ENCODE measurements at regions not wholly inside any gene's neighbourhood (a gene's known extent, or its start where the extent isn't known, plus 50 kb on each side); places are given as distances from the start of the nearest gene placed in this dataset.

- Mint-ChIP-seq H3K4me1 (peaks cover 0 to 22% (median 8%) of the 10 kb centered on the region in 4 donors), H3K4me3 (no peak overlapping the region)
These were observed 250.2 kb upstream of the RREB1 start for GRCh38 chr6:6857528-6857927.

GRCh38 chr6:6858533-6858982, 249.2 kb upstream of the RREB1 start:
- H3K27ac ChIP-seq (ENCODE audit: insufficient read depth, low read length, poor library complexity, severe bottlenecking), result no peak overlapping the region
- peaks cover 4% of the 10 kb centered on the region for H3K27me3 Mint-ChIP-seq

More at GRCh38 chr6:6857528-6857927, 250.2 kb upstream of the RREB1 start:
- Histone ChIP-seq H3K9me3 (ENCODE audit: control insufficient read depth in 2 of 2, low read length in 2 of 2) (no peaks in the 10 kb centered on the region), H3K4me1 (ENCODE audit: control insufficient read depth, insufficient read depth, low read length, poor library complexity, severe bottlenecking) (peaks cover 11% of the 10 kb centered on the region), H3K27ac (ENCODE audit: insufficient read depth, low read length, poor library complexity, severe bottlenecking) (no peak overlapping the region), H3K27me3 (ENCODE audit: control insufficient read depth, insufficient read depth, low read length) (no peaks in the 10 kb centered on the region), H3K36me3 (ENCODE audit: control insufficient read depth, insufficient read depth, low read length) (no peaks in the 10 kb centered on the region), H3K4me3 (ENCODE audit: low read depth, low read length) (no peak overlapping the region)
- DNase-seq (no peak), ATAC-seq (ENCODE audit: low read depth in 2 of 2) (no peak)
- Mint-ChIP-seq H3K27ac (no peak overlapping the region), H3K36me3 (no peaks in the 10 kb centered on the region), H3K27me3 (peaks cover 4% of the 10 kb centered on the region), H3K9me3 (no peaks in the 10 kb centered on the region)

GRCh38 chr6:6859105-6859504, 248.7 kb upstream of the RREB1 start:
- Mint-ChIP-seq H3K27me3 (peaks cover 4% of the 10 kb centered on the region), H3K4me1 (peaks cover 0 to 22% (median 8%) of the 10 kb centered on the region in 4 donors), H3K27ac (no peak overlapping the region), H3K4me3 (no peak overlapping the region), H3K9me3 (no peaks in the 10 kb centered on the region), H3K36me3 (no peaks in the 10 kb centered on the region)
- no peak for ATAC-seq (ENCODE audit: low read depth in 2 of 2)
- H3K27me3 ChIP-seq (ENCODE audit: control insufficient read depth, insufficient read depth, low read length), result no peaks in the 10 kb centered on the region
- no peaks in the 10 kb centered on the region for H3K9me3 ChIP-seq (ENCODE audit: control insufficient read depth in 2 of 2, low read length in 2 of 2)
- no peaks in the 10 kb centered on the region for H3K36me3 ChIP-seq (ENCODE audit: control insufficient read depth, insufficient read depth, low read length)
- no peak overlapping the region for H3K4me3 ChIP-seq (ENCODE audit: low read depth, low read length)
- peaks cover 11% of the 10 kb centered on the region for H3K4me1 ChIP-seq (ENCODE audit: control insufficient read depth, insufficient read depth, low read length, poor library complexity, severe bottlenecking)
- no peak overlapping the region for H3K27ac ChIP-seq (ENCODE audit: insufficient read depth, low read length, poor library complexity, severe bottlenecking)
- DNase-seq, result no peak

More at GRCh38 chr6:6858533-6858982, 249.2 kb upstream of the RREB1 start:
- Mint-ChIP-seq H3K4me1 (peaks cover 0 to 22% (median 8%) of the 10 kb centered on the region in 4 donors), H3K36me3 (no peaks in the 10 kb centered on the region), H3K4me3 (no peak overlapping the region), H3K9me3 (no peaks in the 10 kb centered on the region), H3K27ac (no peak overlapping the region)
- DNase-seq, result no peak
- Histone ChIP-seq H3K4me1 (ENCODE audit: control insufficient read depth, insufficient read depth, low read length, poor library complexity, severe bottlenecking) (peaks cover 11% of the 10 kb centered on the region), H3K36me3 (ENCODE audit: control insufficient read depth, insufficient read depth, low read length) (no peaks in the 10 kb centered on the region), H3K9me3 (ENCODE audit: control insufficient read depth in 2 of 2, low read length in 2 of 2) (no peaks in the 10 kb centered on the region), H3K27me3 (ENCODE audit: control insufficient read depth, insufficient read depth, low read length) (no peaks in the 10 kb centered on the region), H3K4me3 (ENCODE audit: low read depth, low read length) (no peak overlapping the region)
- ATAC-seq (ENCODE audit: low read depth in 2 of 2), result no peak

GRCh38 chr6:6859722-6860121, 248.0 kb upstream of the RREB1 start:
- Histone ChIP-seq H3K4me1 (ENCODE audit: control insufficient read depth, insufficient read depth, low read length, poor library complexity, severe bottlenecking) (peaks cover 11% of the 10 kb centered on the region), H3K9me3 (ENCODE audit: control insufficient read depth in 2 of 2, low read length in 2 of 2) (no peaks in the 10 kb centered on the region), H3K36me3 (ENCODE audit: control insufficient read depth, insufficient read depth, low read length) (no peaks in the 10 kb centered on the region), H3K4me3 (ENCODE audit: low read depth, low read length) (no peak overlapping the region), H3K27ac (ENCODE audit: insufficient read depth, low read length, poor library complexity, severe bottlenecking) (no peak overlapping the region), H3K27me3 (ENCODE audit: control insufficient read depth, insufficient read depth, low read length) (no peaks in the 10 kb centered on the region)
- Mint-ChIP-seq H3K4me3 (no peak overlapping the region), H3K27ac (no peak overlapping the region), H3K36me3 (no peaks in the 10 kb centered on the region), H3K9me3 (no peaks in the 10 kb centered on the region), H3K27me3 (peaks cover 4% of the 10 kb centered on the region), H3K4me1 (peaks cover 0 to 22% (median 8%) of the 10 kb centered on the region in 4 donors)
- no peak for ATAC-seq (ENCODE audit: low read depth in 2 of 2)
- DNase-seq, result no peak

GRCh38 chr6:6860863-6861262, 246.9 kb upstream of the RREB1 start:
- no peaks in the 10 kb centered on the region for H3K36me3 Mint-ChIP-seq
- DNase-seq, result no peak
- no peaks in the 10 kb centered on the region for H3K9me3 ChIP-seq (ENCODE audit: control insufficient read depth in 2 of 2, low read length in 2 of 2)
- H3K27me3 ChIP-seq (ENCODE audit: control insufficient read depth, insufficient read depth, low read length), result no peaks in the 10 kb centered on the region
- no peak overlapping the region for H3K27ac Mint-ChIP-seq
- H3K9me3 Mint-ChIP-seq, result no peaks in the 10 kb centered on the region
- H3K36me3 ChIP-seq (ENCODE audit: control insufficient read depth, insufficient read depth, low read length), result no peaks in the 10 kb centered on the region
- peaks cover 11% of the 10 kb centered on the region for H3K4me1 ChIP-seq (ENCODE audit: control insufficient read depth, insufficient read depth, low read length, poor library complexity, severe bottlenecking)
- H3K4me3 Mint-ChIP-seq, result no peak overlapping the region
- H3K27ac ChIP-seq (ENCODE audit: insufficient read depth, low read length, poor library complexity, severe bottlenecking), result no peak overlapping the region
- peaks cover 4% of the 10 kb centered on the region for H3K27me3 Mint-ChIP-seq
- peaks cover 0 to 17% (median 8%) of the 10 kb centered on the region in 4 donors for H3K4me1 Mint-ChIP-seq
- H3K4me3 ChIP-seq (ENCODE audit: low read depth, low read length), result no peak overlapping the region
- no peak for ATAC-seq (ENCODE audit: low read depth in 2 of 2)

GRCh38 chr6:6861351-6861894, 246.3 kb upstream of the RREB1 start:
- H3K27me3 Mint-ChIP-seq, result peaks cover 4% of the 10 kb centered on the region
- Histone ChIP-seq H3K9me3 (ENCODE audit: control insufficient read depth in 2 of 2, low read length in 2 of 2) (no peaks in the 10 kb centered on the region), H3K27me3 (ENCODE audit: control insufficient read depth, insufficient read depth, low read length) (no peaks in the 10 kb centered on the region), H3K27ac (ENCODE audit: insufficient read depth, low read length, poor library complexity, severe bottlenecking) (no peak overlapping the region), H3K4me1 (ENCODE audit: control insufficient read depth, insufficient read depth, low read length, poor library complexity, severe bottlenecking) (peaks cover 8% of the 10 kb centered on the region), H3K36me3 (ENCODE audit: control insufficient read depth, insufficient read depth, low read length) (no peaks in the 10 kb centered on the region), H3K4me3 (ENCODE audit: low read depth, low read length) (no peak overlapping the region)
- ATAC-seq (ENCODE audit: low read depth in 2 of 2) (no peak), DNase-seq (no peak)
- H3K27ac Mint-ChIP-seq, result peak overlapping the region in 1 of 3 donors; percentile 16
- peaks cover 0 to 12% (median 5%) of the 10 kb centered on the region in 4 donors for H3K4me1 Mint-ChIP-seq
- no peaks in the 10 kb centered on the region for H3K36me3 Mint-ChIP-seq
- H3K9me3 Mint-ChIP-seq, result no peaks in the 10 kb centered on the region
- H3K4me3 Mint-ChIP-seq, result no peak overlapping the region

GRCh38 chr6:6861995-6862394, 245.8 kb upstream of the RREB1 start:
- H3K27ac Mint-ChIP-seq, result no peak overlapping the region
- H3K4me3 Mint-ChIP-seq, result no peak overlapping the region
- Histone ChIP-seq H3K9me3 (ENCODE audit: control insufficient read depth in 2 of 2, low read length in 2 of 2) (no peaks in the 10 kb centered on the region), H3K27ac (ENCODE audit: insufficient read depth, low read length, poor library complexity, severe bottlenecking) (no peak overlapping the region), H3K36me3 (ENCODE audit: control insufficient read depth, insufficient read depth, low read length) (no peaks in the 10 kb centered on the region), H3K4me1 (ENCODE audit: control insufficient read depth, insufficient read depth, low read length, poor library complexity, severe bottlenecking) (peaks cover 3% of the 10 kb centered on the region), H3K27me3 (ENCODE audit: control insufficient read depth, insufficient read depth, low read length) (no peaks in the 10 kb centered on the region), H3K4me3 (ENCODE audit: low read depth, low read length) (no peak overlapping the region)
- no peaks in the 10 kb centered on the region for H3K9me3 Mint-ChIP-seq
- DNase-seq (no peak), ATAC-seq (ENCODE audit: low read depth in 2 of 2) (no peak)
- peaks cover 4% of the 10 kb centered on the region for H3K27me3 Mint-ChIP-seq
- H3K36me3 Mint-ChIP-seq, result no peaks in the 10 kb centered on the region
- H3K4me1 Mint-ChIP-seq, result peaks cover 0 to 6% (median 0%) of the 10 kb centered on the region in 4 donors

GRCh38 chr6:6863970-6864639, 243.7 kb upstream of the RREB1 start:
- DNase-seq, result no peak
- peaks cover 0 to 2% (median 0%) of the 10 kb centered on the region in 7 donors for H3K9me3 Mint-ChIP-seq
- ATAC-seq (ENCODE audit: low read depth in 2 of 2), result no peak
- no peak overlapping the region for H3K4me3 Mint-ChIP-seq
- H3K4me3 ChIP-seq (ENCODE audit: low read depth, low read length), result no peak overlapping the region
- no peaks in the 10 kb centered on the region for H3K36me3 Mint-ChIP-seq
- H3K27ac ChIP-seq (ENCODE audit: insufficient read depth, low read length, poor library complexity, severe bottlenecking), result no peak overlapping the region
- no peaks in the 10 kb centered on the region for H3K4me1 Mint-ChIP-seq
- no peaks in the 10 kb centered on the region for H3K27me3 ChIP-seq (ENCODE audit: control insufficient read depth, insufficient read depth, low read length)
- no peaks in the 10 kb centered on the region for H3K36me3 ChIP-seq (ENCODE audit: control insufficient read depth, insufficient read depth, low read length)
- no peak overlapping the region for H3K27ac Mint-ChIP-seq
- no peaks in the 10 kb centered on the region for H3K9me3 ChIP-seq (ENCODE audit: control insufficient read depth in 2 of 2, low read length in 2 of 2)
- no peaks in the 10 kb centered on the region for H3K4me1 ChIP-seq (ENCODE audit: control insufficient read depth, insufficient read depth, low read length, poor library complexity, severe bottlenecking)
- H3K27me3 Mint-ChIP-seq, result peaks cover 4% of the 10 kb centered on the region

Data from CD4-positive, CD25-positive, alpha-beta regulatory T cell (primary cell).